Thyroid gland (tissue), 4 donors: ENCODE measurements at regions not wholly inside any gene's neighbourhood (a gene's known extent, or its start where the extent isn't known, plus 50 kb on each side); places are given as distances from the start of the nearest gene placed in this dataset.

Experiments used
- POLR2A ChIP-seq, 2 donors: fragments of 450-650 bp; IDR thresholded peaks; one replicate each; pipeline ENCODE4 v1.6.1; 2017; ENCODE audit warnings: antibody characterized with exemption in 2 of 2, mild to moderate bottlenecking in 2 of 2, moderate library complexity in 1 of 2
- TF ChIP-seq, protein P1 (sequence below), 6 experiments: fragments of 200-600 bp in 3 of 6; fragments of 450-650 bp in 3 of 6; sonication (generic) in 3 of 6; IDR thresholded peaks; one replicate each; pipeline ENCODE4 v1.5.1; 2016 to 2019; ENCODE audit warnings: antibody characterized with exemption in 6 of 6, mild to moderate bottlenecking in 2 of 6, inconsistent platforms in 1 of 6, moderate library complexity in 1 of 6

DNA sequence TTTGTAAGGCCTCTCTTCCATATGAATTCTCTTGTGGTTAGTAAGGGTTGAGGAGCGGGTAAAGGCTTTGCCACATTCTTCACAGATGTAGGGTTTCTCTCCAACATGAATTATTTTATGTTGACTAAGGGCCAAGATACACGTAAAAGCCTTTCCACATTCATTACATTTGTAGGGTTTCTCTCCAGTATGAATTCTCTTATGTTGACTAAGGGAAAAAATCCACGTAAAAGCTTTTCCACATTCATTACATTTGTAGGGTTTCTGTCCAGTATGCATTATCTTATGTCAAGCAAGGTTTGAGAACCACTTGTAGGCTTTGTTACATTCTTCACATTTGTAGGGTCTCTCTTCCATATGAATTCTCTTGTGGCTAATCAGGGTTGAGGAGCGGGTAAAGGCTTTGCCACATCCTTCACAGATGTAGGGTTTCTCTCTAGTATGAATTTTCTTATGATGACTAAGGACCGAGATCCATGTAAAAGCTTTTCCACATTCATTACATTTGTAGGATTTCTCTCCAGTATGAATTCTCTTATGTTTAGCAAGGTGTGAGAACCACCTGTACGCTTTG lies 493.0 kb downstream of the ZNF479 start:
- TF ChIP-seq, protein P1, sequence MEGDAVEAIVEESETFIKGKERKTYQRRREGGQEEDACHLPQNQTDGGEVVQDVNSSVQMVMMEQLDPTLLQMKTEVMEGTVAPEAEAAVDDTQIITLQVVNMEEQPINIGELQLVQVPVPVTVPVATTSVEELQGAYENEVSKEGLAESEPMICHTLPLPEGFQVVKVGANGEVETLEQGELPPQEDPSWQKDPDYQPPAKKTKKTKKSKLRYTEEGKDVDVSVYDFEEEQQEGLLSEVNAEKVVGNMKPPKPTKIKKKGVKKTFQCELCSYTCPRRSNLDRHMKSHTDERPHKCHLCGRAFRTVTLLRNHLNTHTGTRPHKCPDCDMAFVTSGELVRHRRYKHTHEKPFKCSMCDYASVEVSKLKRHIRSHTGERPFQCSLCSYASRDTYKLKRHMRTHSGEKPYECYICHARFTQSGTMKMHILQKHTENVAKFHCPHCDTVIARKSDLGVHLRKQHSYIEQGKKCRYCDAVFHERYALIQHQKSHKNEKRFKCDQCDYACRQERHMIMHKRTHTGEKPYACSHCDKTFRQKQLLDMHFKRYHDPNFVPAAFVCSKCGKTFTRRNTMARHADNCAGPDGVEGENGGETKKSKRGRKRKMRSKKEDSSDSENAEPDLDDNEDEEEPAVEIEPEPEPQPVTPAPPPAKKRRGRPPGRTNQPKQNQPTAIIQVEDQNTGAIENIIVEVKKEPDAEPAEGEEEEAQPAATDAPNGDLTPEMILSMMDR (IDR thresholded peaks at IDR 0.05) = no peak
- TF ChIP-seq POLR2A (IDR thresholded peaks at IDR 0.05) = no peak
